COLO668 (cell line): ENCODE measurements at regions not wholly inside any gene's neighbourhood (a gene's known extent, or its start where the extent isn't known, plus 50 kb on each side); places are given as distances from the start of the nearest gene placed in this dataset.
A peak's percentile ranks its signal among the peaks of the same experiment; 100 is the strongest.

ENCODE experiments used
- DNase-seq: peaks from one replicate; lab custom pipeline; 2025; ENCODE audit not compliant: unreplicated experiment; lab: John Stamatoyannopoulos, UW

GRCh38 chr15:87387766-87388165 lies 868.8 kb downstream of the NTRK3 start:
- DNase-seq = no peak

- DNase-seq = no peak
Observed at GRCh38 chr15:87374339-87374738, 882.2 kb downstream of the NTRK3 start.

DNA sequence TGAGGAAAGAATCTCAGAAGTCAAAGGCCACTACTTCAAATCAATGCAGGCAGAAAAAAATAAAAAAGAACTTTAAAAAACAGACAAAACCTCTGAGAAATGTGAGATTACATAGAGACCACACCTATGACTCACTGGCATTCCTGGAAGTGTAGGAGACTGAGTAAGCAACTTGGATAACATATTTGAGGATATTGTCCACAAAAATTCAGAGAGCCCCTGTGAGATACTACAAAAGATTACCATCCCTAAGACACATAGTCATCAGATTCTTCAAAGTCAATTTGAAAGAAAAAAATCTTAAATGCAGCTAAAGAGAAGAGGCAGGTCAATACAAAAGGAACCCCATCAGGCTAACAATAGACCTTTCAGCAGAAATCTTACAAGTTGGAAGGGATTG lies 887.3 kb downstream of the NTRK3 start:
- no peak for DNase-seq

GRCh38 chr15:87368511-87368910 lies 888.0 kb downstream of the NTRK3 start:
- no peak for DNase-seq

- DNase-seq = no peak
Observed at GRCh38 chr15:87365186-87365585, 891.4 kb downstream of the NTRK3 start.

- DNase-seq = no peak
Observed at GRCh38 chr15:87362531-87362930, 894.0 kb downstream of the NTRK3 start.

DNA sequence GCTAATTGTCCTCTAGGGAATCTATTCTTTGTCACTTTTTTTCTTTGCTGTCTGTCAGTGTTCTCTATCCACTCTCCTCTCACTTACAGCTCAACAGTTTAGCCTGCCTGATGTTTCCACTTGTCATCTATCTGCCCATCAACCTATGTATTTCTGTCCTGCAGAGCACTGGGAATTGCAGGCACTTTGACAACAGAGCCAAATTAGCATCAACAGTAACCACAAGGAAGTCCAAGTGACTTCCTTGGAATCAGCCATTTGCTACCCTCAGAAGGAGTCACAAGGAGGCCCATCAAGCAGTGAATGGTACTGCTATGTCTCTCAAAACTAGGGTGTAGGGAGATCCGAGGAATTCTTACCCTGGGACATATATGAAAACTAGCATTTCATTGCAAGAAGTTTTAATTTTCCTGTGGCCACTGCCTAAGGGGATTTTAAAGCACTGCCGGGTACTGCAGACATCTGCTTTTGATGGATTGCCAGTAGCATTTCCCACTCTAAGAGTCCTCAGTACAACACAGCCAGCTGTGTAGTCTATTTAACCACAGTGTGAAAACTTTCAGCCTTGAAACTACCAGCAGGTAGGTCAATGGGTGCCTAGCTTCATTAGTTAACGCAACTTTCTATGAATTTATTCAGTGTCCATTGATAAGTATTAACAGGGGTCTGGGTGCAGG lies 898.8 kb downstream of the NTRK3 start:
- no peak for DNase-seq

- no peak for DNase-seq
Observed at GRCh38 chr15:87355946-87356345, 900.6 kb downstream of the NTRK3 start.

DNA sequence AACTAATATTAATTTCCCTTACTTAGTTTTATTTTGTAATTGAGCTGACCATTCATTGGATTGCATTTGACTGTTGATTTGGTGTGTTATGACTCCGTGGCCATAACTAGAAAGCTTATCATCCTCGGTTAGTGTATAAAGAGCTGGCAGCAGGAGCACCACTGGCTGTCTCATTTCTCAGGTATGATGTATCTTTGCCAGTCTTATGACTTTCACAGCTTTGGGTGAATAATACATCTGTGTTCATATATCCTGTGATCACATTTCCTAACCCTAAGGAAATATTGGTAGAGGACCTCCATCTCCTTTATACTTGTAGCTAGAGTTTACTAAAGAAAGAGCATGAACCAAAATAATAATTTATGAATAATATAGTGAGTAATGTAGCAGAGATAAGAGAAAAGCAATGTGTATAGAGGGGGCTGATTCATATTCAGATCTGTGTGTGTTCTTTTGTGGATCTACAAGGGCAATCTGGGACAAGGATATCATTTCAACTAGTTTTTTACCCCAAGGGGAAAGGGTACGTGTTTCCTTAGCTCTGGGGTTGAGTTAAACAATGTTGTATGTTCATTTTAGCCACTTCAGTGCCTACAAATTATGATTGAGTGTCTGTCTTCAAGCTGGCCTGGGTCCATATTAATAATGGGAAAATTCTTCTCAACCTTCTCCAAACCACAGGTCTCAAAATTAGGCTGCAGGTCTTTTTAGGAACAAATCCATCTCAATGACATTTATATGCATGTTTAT lies 901.7 kb downstream of the NTRK3 start:
- DNase-seq = no peak

- peak; percentile 50 for DNase-seq
Observed at GRCh38 chr15:87349181-87349580, 907.4 kb downstream of the NTRK3 start.

DNA sequence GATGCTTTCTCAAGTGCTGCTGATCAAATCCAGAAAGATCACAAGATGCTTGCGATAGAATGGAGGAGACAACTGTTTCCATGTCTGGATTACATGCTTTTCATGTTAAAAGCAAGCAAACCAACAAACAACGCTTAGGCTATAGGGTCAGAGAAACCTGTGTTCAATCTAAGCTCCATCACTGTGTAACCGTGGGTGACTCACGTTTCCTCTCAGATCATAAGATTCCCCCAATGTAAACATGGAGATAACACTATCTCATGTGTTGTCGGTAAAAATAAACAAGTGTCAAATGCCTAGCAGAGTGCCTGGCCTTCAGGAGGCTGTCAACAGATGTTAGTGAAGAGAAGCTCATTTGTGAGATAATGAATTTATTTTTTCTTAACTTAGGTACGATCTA lies 907.8 kb downstream of the NTRK3 start:
- DNase-seq = peak; percentile 42

DNA sequence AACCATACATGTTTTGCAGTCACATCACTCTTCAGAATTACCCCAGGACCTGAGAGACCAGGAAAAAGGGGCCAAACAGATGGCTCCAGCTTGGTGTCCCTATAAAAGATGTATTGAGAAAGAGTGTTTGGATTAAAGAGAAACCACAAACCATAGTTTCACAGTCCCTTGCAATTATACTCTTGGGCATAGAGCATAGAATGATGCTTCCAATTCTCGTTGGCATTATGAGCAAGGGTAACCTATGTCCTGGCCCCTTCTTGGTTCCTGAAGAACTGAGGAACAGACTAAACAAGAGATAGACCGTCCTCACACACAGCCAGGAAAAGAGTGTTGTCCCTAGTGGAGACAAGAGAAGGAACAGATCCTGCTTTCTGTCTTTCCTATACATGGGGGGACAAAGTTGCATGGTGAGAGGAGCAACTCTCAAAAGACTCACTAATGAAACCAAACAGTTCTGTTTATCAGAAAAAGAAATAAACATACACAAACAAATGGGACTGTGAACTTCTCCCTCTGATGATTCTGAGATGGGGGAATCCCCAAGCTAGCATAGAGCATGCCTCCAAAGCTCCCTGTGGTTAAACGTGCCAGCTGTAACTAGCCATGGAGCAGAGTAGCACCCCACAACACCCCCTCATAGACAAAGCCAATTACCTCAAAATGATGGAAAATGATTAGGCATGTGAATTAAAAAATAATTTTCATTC lies 908.6 kb downstream of the NTRK3 start:
- DNase-seq = peak; percentile 7

DNA sequence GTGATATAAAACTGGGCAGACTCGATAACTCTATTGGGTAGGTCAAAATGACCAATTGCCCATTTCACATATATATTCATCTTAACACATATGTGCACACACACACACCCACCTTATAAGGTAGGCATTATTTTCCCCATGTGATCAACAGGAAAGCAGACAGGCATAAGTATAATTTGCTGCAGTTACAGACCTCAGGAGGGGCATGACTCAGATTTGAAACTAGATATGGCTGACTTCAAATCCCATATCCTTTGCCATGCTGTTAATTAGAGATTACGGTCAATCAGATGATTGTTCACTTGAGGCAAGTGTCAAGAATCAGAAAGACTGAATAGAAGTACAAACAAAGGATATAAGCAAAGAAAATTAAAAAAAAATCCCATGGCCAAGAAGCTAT lies 910.6 kb downstream of the NTRK3 start:
- DNase-seq = no peak

DNA sequence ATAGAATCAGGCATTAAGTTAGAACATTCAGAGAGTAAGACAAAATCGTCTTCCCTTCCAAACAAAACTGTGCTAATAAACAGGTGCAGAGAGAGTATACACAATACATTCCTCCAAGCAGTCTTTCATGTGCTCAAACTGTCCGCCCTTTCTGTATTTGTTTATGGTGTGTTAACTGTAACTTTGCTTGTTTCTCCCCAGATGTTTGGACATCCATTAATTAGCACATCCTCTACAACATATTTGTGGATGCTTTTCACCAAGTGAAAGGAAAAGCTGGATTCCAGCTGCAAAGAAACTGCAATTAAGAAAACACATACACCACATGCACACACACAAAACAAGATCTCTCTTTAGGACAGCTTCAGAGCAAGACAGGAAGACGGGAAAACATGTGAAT lies 912.6 kb downstream of the NTRK3 start:
- no peak for DNase-seq

DNA sequence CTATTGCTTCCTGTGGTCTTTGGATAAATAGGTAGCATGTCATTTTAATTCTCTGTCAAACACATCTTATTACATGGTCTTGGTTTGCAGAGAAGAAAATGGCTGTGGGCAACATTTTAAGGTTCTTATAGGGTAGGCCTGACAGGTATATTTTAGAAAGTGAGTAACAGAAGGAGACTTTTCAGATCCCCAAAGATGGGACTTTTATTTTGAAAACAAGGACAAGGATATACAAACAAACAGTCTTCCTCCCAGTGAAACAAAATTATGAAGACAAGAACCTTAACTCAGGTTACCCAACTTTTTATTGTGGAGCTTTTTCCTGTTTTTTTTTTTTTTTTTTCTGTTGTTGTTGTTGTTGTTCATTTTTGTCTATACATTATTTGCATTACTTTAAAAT lies 916.2 kb downstream of the NTRK3 start:
- DNase-seq = no peak

DNA sequence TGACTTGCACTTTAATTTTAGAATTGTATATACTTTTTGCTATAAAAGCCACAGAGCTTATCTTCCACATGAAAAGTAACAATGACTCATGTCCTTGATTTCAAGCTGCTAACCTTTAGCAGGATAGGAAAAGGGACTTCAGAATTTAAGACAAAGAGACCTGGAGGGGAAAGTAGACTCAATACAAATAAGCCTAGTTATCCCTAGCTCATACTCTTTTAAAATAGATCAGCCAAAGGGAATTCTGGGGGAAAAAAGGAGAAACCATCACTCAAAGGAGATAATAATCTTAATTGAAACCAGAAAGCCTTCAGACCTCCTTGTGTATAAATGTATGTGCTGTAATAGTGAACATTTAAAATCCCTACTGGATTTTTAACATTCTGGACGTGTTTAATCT lies 930.3 kb downstream of the NTRK3 start:
- DNase-seq = no peak

DNA sequence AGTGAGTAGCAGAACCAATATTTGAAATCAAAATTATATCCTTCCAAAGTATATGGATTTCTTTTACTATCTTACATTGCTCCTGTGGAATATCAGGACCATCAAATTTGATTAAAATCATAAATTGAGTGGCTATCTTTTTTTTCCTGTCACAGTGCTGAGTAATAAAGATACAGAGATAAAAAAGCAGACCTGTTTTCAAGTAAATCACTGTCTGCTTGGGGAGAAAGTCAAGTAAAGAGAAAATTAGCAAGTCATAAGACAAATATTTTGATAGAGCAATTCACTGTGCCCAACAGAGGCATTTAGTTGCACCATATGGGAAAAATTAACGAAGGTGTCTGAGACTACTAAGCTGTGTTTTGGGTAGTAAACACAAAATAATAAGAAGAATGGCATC lies 933.7 kb downstream of the NTRK3 start:
- no peak for DNase-seq

DNA sequence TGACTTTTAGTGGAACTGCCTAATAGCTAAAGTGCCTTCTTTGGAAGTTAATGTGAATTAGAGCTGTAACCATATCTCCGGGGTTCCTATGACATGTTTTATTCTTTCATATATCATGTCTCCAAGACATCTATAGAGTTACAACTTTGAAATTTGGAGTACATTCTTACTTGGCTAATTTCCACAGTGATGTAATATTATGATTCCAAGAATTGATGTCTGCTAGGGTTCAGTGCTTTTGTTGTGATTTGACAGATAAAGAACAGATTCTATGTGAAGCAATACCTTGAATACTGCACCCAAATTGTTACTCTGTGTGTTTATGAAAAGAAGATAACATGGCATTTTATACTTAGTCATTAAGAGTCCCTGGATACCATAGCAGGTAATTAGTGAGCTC lies 934.3 kb downstream of the NTRK3 start:
- no peak for DNase-seq

- DNase-seq = no peak
Observed at GRCh38 chr15:87317900-87318299, 938.6 kb downstream of the NTRK3 start.

GRCh38 chr15:87312221-87312620 lies 944.3 kb downstream of the NTRK3 start:
- no peak for DNase-seq

DNA sequence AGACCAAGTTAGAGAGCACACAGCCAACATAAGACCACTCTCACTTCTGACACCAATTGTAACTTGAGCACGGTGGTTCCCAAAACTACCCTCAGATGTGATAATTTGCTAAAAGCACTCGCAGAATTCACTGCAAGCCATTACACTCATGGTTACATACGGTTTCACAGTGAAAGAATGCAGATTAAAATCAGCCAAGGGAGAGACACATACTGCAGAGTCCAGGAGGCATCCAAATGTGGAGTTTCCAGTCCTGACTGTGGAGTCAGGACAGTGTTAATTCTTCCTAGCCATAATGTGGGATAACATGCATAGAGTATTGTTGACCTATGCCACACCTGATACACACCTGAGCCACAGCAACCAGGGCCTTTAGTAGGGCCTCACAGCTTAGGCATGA lies 956.4 kb downstream of the NTRK3 start:
- DNase-seq = no peak

DNA sequence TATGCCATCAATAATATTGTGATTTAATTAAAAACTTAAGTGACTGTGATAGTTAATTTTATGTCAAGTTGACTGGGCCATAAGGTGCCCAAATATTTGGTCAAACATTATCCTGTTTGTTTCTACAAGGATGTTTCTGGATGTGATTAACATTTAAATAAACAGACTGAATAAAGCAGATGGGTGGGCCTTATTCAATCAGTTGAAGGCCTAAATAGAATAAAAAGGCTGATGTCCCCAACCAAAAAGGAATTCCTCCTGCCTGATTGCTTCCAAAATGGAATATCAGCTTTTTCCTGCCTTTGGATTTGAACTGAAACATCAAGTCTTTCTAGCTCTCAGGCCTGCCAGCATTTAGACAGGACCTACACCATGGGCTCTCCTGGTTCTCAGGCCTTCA lies 961.7 kb downstream of the NTRK3 start:
- DNase-seq = no peak
